NCI-H510A treated with DMSO at 0.1 percent for 48 hours (cell line): ENCODE measurements at regions not wholly inside any gene's neighbourhood (a gene's known extent, or its start where the extent isn't known, plus 50 kb on each side); places are given as distances from the start of the nearest gene placed in this dataset.
"Not testable (repeated sequence)": the region's sequence is repeated elsewhere in the genome, so short reads cannot be mapped to it uniquely, and the experiment has no call there.

Experiments
- DNase-seq: peaks from one replicate; lab custom pipeline; 2025; lab: John Stamatoyannopoulos, UW

GRCh38 chr5:128735656-128736055 lies 197.6 kb upstream of the FBN2 start:
- not testable (repeated sequence) for DNase-seq

- no peak for DNase-seq
These were observed 198.5 kb upstream of the FBN2 start for GRCh38 chr5:128736553-128736952.

- no peak for DNase-seq
These were observed 211.3 kb upstream of the FBN2 start for GRCh38 chr5:128749136-128749898.

- DNase-seq = no peak
These were observed 212.1 kb upstream of the FBN2 start for GRCh38 chr5:128750155-128750554.

GRCh38 chr5:128757196-128757959 lies 207.9 kb upstream of the SLC27A6 start:
- no peak for DNase-seq

GRCh38 chr5:128762661-128763306 lies 202.5 kb upstream of the SLC27A6 start:
- DNase-seq = no peak

- DNase-seq = no peak
These were observed 202.0 kb upstream of the SLC27A6 start for GRCh38 chr5:128763321-128763720.

- no peak for DNase-seq
These were observed 200.5 kb upstream of the SLC27A6 start for GRCh38 chr5:128764601-128765310.

GRCh38 chr5:128765448-128766061 lies 199.7 kb upstream of the SLC27A6 start:
- no peak for DNase-seq

GRCh38 chr5:128766406-128766805 lies 198.9 kb upstream of the SLC27A6 start:
- no peak for DNase-seq

- no peak for DNase-seq
These were observed 194.4 kb upstream of the SLC27A6 start for GRCh38 chr5:128770907-128771306.

GRCh38 chr5:128772356-128772755 lies 192.9 kb upstream of the SLC27A6 start:
- DNase-seq = no peak

- no peak for DNase-seq
These were observed 191.9 kb upstream of the SLC27A6 start for GRCh38 chr5:128773378-128773777.

GRCh38 chr5:128774605-128775004 lies 190.7 kb upstream of the SLC27A6 start:
- no peak for DNase-seq

- no peak for DNase-seq
These were observed 189.7 kb upstream of the SLC27A6 start for GRCh38 chr5:128775558-128775957.

- no peak for DNase-seq
These were observed 188.2 kb upstream of the SLC27A6 start for GRCh38 chr5:128777052-128777451.

- DNase-seq = no peak
These were observed 186.8 kb upstream of the SLC27A6 start for GRCh38 chr5:128778474-128778873.

- DNase-seq = no peak
These were observed 182.8 kb upstream of the SLC27A6 start for GRCh38 chr5:128782446-128782845.

- DNase-seq = no peak
These were observed 180.6 kb upstream of the SLC27A6 start for GRCh38 chr5:128784726-128785125.

- DNase-seq = no peak
These were observed 174.0 kb upstream of the SLC27A6 start for GRCh38 chr5:128791312-128791711.

- no peak for DNase-seq
These were observed 168.8 kb upstream of the SLC27A6 start for GRCh38 chr5:128796506-128796905.

GRCh38 chr5:128798871-128799270 lies 166.4 kb upstream of the SLC27A6 start:
- no peak for DNase-seq
